Germinal center (tissue), 1 donor: ENCODE measurements at regions not wholly inside any gene's neighbourhood (a gene's known extent, or its start where the extent isn't known, plus 50 kb on each side); places are given as distances from the start of the nearest gene placed in this dataset.
"Not testable (repeated sequence)": the region's sequence is repeated elsewhere in the genome, so short reads cannot be mapped to it uniquely, and the experiment has no call there.

Experiments
- DNase-seq: peaks from one replicate; pipeline ENCODE4 v3.0.0; 2012; ENCODE audit warnings: mixed read lengths, low spot score

DNA sequence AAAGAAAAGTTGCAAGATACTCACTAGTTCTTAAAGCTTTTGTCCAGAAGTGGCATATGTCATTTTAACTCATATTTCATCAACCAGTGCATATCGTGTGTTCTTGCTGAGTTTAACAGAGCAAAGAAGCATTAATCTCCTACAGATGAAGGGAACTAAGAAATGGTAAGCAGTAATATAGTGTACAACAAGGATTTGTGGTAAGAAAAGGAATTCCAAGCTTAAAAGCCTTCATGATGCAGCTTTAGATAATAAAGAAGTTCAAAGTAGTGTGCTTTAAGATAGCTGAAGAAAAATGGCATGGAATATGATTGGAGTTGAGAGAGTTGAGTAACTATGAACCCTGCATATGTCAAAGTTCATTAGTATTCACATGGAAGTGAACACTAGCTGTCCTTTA is 649.8 kb upstream of the FSHR start:
- DNase-seq, result no peak

DNA sequence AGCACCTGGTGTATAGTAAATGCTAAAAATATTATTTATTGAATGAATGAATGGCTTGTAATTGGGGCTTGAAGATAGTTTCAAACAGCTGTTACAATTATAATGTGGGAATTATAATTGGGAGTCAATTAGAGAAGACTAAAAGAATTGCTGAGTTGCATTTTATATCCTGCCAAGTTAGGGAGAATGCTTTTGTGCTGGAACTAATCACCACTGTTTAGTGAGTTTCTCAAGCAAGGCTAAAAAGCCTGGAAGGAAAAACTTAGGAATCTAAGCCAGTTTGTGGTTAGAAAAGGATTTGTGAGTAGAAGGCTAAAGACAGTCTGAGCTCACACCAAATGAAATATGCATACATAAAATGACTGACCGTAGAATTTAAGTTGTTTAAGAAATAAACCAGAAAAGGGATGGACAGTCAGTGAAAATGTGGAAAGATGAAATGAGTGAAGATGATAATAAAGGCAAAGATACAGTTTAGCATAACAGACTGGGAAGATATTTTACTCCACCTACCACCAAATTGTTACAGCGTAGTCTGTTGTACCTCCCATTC is 647.7 kb upstream of the FSHR start:
- DNase-seq, result no peak

DNA sequence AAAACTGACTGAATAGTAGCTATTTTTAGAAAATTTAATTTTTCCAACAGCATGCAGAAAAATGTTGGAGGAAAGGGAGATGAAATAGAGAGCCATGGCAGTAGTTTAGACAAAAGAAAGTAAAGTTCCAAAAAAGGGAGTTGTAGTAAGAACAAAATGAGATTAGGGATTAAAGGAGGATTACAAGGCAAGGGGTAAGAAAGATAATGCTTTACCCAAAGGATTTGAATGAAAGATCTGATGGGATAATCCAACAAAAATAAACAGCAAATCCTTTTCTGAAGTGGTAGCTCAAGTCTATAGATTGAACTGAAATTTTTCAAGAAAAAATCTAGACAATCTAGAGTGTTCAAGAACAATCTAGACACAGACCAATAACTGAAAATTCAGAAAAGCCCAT is 644.3 kb upstream of the FSHR start:
- no peak for DNase-seq

DNA sequence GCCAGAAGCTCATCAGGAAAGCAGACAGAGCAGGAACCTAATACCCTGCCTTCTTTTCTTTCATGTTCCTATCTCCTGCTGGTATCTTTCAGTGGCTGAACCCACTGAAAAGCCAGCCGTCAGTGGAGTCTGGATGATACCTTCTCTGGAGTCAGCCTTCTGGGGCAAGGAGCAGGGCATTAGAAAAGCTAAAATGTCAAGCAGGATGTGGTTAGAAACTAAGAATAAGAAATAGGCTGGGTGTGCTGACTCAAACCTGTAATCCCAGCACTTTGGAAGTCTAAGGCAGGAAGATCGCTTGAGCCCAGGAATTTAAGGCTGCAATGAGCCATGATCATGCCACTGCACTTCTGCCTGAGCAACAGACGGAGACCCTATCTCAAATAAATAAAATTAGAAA is 642.0 kb upstream of the FSHR start:
- no peak for DNase-seq

DNA sequence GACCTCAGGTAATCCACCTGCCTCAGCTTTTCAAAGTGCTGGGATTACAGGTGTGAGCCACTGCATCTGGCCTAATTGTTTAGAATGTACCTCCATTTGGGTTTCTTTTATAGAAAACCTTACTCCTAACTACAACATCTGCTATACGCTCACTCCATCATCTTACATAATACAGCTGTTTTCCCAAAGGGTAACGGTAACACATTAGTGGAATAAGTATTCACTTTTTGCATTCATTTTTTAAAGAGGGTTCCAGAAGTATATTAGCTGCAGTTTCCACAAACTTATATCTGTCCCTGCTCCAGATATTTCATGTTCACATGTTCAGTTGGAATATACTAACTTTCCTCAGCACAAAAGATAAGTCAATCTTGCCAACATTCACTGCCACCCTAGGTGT is 640.1 kb upstream of the FSHR start:
- no peak for DNase-seq

DNA sequence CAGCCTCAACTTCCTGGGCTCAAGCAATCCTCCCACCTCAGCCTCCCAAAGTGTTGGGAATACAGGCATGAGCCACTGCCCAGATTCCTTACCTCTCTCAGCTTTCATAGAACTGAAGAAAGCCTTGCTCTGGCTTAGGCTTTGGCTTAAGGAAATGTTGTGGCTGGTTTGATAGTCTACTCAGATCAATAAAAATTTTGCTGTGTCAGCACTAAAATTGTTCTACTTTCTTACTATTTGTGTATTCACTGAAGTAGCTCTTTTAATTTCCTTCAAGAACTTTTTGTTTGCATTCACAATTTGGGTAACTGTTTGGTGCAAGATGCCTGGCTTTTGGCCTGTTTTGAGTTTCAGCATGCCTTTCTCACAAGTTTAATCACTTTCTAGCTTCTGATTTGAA is 634.0 kb upstream of the FSHR start:
- no peak for DNase-seq

DNA sequence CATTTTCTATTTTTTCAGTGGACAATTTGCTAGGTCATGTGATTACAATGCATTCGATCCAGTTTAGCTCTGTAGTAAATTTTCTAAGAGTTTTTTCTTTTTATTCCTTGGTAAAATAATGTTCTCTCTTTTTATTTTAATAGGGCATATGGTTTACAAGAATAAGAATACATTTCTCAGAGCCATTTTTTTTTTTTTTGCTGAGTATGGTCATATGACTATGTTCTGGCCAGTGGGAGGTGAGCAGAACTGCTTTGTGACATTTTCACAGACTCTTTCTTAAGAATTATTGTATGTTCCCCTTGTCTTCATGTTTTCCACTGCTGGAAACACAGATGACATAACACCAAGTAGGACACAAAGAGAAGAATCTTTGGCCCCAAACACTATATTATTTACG is 626.6 kb upstream of the FSHR start:
- no peak for DNase-seq

DNA sequence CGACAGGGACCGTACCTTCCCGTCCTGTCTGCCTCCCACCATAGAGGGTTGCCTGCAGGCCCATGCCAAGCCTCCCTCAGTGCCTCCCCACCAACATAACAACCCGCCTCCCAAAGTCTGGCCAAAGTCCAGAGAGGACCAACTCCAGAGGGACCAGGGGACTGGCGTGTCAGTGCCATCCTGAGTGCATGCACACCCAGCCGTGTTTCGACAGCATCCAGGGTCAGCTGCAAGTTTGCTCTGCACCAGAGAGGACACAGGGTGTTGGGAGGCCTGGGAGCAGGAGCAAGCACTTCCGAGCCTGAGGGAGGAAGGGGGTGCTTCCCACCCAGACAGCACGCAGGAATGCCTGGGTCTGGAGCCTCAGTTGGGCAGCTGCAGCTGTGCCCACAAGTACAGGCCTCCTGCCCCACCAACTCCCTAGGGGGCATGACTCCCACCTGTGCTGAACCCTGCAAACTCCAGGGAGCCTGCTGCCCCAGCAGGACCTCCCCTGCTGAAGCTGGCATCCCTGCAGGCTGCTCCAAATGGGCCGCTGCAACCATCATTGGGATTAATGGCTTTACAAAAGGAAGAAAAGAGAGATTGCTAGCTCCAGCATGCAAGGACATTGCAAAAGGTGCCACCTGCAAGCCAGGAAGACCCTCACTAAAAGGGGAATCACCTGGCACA is 618.1 kb upstream of the FSHR start:
- DNase-seq, result no peak

DNA sequence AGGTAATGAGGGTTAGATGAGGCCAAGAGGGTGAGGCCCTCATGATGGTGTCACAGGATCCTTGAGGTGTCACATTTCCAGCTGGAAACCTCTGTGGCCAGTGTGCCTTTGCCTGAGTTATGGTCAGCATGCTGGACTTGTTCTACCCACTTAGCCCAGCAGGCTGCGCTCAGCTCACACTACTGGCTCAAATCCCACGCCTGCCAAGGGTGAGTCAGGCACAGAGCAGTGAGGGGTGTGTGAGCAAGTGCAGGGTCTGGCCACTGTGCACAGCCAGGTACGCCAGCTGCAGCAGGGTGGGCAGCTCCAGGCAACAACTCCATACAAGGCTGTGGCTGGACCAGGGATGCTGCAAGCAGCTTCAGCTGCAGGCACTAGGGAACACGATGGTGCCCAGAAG is 616.6 kb upstream of the FSHR start:
- DNase-seq, result no peak

DNA sequence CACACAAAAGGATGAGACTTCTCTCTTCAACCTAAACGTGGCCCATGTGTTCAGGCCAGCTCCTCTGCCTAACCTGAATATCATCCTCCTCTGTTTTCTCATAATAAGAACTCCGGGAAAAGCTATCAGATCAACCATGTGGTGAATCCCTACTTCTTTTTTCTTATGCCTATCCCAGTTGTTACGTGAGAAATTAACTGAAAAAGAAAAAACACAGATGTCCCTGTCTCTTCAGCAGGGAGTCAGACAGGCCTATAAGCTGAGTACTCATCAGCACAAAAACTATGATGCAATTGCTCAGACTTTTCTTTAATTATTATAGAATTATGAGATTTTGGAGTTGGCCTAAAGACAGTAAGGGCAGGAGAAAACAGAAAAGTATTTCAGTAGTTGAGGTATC is 613.0 kb upstream of the FSHR start:
- DNase-seq, result no peak

DNA sequence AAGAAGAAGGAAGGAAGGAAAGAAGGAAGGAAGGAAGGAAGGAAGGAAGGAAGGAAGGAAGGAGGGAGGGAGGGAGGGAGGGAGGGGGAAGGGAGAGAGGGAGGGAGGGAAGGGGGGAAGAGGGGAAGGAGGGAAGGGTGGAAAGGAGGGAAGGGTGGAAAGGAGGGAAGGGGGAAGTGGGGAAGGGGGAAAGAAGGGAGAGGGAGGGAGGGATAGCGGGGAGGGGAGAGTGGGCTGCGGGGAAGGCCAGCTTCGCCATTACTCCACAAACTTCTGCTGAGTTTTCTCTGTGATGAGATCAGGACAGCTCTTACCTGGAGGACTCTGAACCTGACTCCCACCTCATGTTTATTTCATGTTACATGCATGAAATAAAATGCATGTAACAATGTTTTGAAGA is 601.5 kb upstream of the FSHR start:
- DNase-seq, result no peak

DNA sequence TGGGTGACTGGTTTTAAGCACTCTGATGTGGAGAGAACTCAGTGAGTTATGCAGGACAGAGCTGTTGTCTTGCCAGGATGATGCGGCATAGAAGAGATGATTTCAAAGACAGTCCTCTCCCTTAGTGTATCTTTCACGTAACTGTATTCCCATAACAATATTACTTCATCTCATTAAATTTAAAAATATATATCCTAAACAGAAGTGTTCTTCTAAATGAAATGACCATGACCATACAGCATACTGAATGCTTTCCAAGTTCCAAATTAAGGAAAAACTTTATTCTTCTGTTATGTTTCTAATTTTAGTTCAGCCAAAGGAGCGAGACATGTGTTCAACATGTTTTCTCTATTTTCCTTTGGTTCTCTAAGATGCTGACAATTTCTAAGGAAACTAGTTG is 600.1 kb upstream of the FSHR start:
- DNase-seq, result no peak

DNA sequence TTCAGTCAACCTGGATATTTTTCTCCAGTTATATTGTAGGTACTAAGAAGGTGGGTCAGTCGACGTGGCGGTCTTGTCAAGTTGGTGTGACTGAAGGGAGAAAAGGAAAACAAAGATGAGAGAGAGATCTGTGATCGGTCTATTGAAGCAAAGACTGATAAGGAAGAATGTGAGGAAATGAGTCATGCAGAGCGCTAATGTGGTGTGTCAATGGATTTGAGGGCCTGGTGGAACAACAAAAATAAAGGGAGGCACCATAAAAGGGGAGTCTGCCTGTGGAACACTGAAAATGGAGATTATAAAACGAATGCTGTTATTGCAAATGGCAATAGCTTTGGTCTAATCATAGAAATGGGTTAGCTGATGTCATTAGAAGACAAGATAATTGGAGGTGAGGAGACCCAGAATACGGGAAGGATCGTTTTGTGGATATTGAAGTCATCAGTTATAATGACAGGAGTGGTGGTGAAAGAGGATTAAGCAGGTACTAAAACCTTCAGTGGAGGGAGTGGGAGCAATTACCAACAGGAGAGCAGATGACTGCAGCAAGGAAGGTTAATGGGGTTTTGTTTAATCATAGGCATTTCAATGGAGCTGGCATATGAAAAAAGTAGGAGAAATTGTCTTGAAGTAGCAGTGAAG is 599.1 kb upstream of the FSHR start:
- no peak for DNase-seq

DNA sequence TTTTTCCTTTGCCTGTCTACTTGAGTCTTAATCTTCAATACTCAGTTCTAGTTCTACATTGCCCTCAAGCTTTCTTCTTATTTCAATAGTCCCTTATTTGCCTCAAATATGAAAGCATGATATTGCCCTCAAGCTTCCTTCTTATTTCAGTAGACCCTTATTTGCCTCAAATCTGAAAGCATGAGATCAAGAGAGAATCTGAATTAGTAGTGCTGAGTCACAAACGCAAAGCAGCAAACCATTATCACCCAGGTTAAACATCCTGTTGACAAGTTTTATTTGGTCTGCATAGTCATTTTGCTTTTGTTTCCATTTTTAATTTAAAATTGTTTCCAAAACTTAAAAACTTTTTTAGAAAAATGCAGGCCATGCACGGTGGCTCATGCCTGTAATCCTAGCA is 583.3 kb upstream of the FSHR start:
- no peak for DNase-seq

DNA sequence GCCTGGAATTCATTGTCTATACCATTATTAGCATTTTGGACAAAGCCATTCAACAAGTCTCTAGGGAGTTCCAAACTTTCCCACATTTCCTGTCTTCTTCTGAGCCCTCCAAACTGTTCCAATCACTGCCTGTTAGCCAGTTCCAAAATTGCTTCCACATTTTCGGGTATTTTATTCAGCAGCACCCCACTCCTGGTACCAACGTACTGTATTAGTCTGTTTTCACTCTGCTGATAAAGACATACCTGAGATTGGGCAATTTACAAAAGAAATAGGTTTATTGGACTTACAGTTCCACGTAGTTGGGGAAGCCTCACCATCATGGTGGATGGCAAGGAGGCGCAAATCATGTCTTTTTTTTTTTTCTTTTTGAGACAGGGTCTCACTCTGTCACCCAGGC is 578.6 kb upstream of the FSHR start:
- not testable (repeated sequence) for DNase-seq

DNA sequence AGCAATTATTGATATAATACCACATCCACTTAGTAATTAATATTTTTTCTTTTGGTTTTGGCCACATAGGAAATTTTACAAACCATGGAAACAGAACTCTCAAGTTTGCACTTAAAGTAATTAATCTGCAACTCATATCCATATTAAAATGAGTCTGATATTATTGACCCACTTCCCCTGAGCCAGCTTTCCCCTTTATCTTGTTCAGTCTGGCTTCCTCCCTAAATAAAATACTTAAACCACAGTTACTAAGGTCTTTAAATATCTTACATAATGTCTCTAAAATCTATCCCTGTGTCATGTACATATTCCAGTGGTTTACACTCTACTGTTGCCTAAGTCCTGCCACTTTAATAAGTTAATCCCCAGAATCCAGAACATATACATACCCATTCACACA is 564.9 kb upstream of the FSHR start:
- no peak for DNase-seq

DNA sequence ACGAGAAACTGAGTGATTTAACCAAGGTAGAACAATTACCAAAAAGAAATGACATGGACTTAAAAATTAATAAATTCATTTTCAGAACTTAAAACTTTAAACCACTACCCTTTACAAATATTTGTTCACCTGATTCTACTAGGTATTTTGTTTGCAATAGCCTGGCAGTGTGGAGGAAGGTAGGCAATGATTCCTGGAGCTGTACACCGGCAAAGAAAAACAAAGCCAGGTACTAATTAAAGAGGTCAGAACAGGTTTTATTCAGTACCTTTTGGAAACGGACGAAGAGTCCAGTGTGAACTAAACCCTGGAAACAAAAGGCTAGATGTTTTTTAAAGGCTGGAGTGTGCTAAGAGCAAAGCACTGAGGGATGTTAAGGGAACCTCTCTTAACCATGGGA is 561.3 kb upstream of the FSHR start:
- no peak for DNase-seq

DNA sequence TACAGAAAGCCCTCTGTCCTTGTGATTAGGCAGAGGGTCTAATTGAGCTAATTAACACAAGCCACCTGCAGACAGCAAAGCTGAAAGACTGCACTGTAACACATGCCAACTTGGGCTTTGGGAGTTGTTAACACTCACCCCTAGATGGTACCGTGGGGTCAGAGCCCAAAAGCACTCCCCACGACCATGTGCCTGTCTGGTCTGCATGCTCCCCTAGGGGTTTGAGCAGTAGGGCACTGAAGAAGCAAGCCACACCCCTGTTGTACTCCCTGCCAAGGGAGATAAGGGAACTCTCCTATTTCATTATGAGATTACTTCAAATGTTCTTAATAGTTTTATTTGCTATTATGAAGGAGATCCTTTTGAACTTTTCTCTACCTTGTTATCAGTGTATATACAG is 560.1 kb upstream of the FSHR start:
- no peak for DNase-seq

DNA sequence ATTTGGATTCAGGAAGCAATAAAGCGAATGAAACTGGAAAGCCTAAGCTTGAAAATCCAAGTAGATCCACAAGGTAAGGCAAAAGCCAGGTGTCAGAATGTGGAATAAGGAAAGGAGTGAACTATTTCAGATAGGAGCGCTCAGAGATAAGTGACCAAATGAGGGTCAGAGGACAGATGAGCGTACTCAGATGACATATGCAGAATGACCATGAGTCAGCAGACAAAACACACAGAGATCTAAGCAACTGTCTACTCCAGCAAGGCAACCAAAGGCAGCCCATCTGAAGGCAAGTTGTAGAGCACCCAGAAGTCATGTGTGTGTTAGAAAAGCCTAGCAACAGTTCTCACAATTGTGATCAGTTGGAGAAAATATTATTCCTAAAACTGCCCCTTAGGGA is 548.4 kb upstream of the FSHR start:
- no peak for DNase-seq

DNA sequence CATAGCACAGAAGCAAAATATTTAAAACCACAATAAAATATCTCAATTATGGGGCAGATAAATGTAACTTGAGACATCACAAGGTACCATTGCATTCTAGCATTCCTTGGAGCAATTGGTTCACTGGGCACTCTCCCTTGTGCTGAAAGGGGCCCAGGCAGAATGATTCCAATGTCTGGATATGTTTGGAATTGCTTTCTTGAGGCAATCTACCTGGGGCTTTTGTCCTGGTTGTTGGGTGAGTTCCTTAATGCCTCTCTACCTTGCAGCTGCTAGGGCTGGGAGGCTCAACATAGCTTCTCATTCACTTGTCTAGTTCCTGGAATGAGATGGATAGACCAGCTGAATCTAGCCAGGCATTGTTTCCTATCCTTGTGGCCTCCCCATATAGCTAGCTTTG is 539.6 kb upstream of the FSHR start:
- no peak for DNase-seq

DNA sequence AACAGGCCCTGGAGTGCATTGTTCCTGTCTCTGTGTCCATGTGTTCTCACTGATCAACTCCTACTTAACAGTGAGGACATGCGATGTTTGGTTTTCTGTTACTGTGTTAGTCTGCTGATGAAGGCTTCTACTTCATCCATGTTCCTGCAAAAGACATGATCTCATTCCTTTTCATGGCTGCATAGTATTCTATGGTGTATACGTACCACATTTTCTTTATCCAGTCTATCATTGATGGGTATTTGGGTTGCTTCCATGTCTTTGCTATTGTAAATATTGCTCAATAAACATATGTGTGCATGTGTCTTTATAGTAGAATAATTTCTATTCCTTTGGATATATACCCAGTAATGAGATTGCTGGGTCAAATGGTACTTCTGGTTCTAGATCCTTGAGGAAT is 537.7 kb upstream of the FSHR start:
- not testable (repeated sequence) for DNase-seq

DNA sequence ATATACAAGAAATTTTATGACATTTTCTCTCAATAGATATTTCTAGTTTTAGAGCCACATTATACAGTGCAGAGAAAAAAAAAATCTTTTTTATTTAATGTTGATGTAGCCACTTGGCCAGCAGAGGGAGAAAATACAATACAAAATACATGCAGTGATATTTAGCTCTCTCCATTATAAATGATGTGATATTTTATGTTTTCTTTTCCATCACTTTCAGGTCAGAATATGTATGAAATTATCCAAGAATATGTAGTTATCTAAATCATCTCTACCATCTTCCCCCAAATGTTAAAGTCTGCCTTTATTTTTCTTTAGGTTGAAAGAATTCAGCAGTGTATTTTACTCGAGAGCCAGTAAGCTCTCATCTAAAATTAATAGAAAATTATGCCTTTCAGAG is 533.6 kb upstream of the FSHR start:
- DNase-seq, result no peak

DNA sequence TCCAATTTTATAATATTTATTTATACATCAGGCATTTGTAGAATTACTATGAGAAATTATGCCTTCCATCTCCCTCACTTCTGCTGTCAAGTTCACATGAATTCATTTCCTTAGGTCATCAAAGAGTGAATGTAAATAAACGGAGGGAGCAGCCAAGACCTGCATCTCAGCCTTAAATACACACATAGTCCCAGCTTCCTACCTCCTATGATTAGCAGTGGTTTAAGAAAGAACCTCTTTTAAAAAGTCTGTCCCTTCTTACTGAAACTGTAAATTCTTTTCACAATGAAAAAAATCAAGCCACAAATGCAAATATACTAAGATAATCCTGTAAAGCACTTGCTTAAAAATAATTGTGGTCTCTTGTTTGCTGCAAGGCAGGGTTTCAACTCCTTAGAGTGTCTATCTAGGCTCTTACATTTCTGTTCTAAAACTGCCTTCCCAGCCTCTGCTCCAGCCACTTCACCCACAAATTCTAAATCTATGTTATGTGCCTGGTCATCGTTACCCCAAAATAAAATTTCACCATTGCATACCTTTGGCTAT is 532.7 kb upstream of the FSHR start:
- no peak for DNase-seq

DNA sequence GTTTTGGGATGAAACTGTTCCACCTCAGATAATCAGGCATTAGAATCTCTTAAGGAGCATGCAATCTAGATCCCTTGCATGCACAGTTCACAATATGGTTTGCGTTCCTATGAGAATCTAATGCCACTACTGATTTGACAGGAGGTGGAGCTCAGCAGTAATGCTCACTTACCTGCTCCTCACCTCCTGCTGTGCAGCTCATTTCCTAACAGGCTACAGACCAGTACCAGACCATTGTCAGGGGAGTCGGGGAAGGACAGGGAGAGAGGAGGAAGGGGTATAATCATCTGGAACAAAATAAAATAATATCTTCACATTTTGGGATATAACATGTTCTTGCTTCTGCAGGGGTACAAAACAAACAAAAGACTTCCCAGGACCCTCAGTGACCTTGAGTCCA is 532.0 kb upstream of the FSHR start:
- no peak for DNase-seq
